ENCODE measurements at regions not wholly inside any gene's neighbourhood (a gene's known extent, or its start where the extent isn't known, plus 50 kb on each side); places are given as distances from the start of the nearest gene placed in this dataset.

GRCh38 chr6:40740518-40740917, 153.4 kb upstream of the LRFN2 start:
- no peaks in the 10 kb centered on the region for H4K20me1 ChIP-seq (ENCODE audit: insufficient read depth, low read length)
- no peaks in the 10 kb centered on the region for H3K79me2 ChIP-seq (ENCODE audit: insufficient read depth, low read length)
- no peak overlapping the region for H3K9ac ChIP-seq (ENCODE audit: low read length)
- TF ChIP-seq CTCF (IDR thresholded peaks at IDR 0.05; ENCODE audit: low read length), result no peak
- TF ChIP-seq EZH2 (IDR thresholded peaks at IDR 0.05; ENCODE audit: borderline replicate concordance, low read length), result no peak
- H3K36me3 ChIP-seq (ENCODE audit: insufficient read depth, low read length), result no peaks in the 10 kb centered on the region
- no peak overlapping the region for H3K4me2 ChIP-seq (ENCODE audit: low read length)
- no peak overlapping the region for H3K4me3 ChIP-seq (ENCODE audit: low read depth, low read length, poor library complexity, severe bottlenecking)
- no peaks in the 10 kb centered on the region for H3F3A ChIP-seq (ENCODE audit: insufficient read depth, low read length)
- no peak overlapping the region for H3K27ac ChIP-seq (ENCODE audit: low read depth, low read length, poor library complexity, severe bottlenecking)
- no peaks in the 10 kb centered on the region for H3K9me3 ChIP-seq (ENCODE audit: low read length)
- no peaks in the 10 kb centered on the region for H3K4me1 ChIP-seq (ENCODE audit: insufficient read depth, low read length, severe bottlenecking)
- no peaks in the 10 kb centered on the region for H3K27me3 ChIP-seq (ENCODE audit: insufficient read depth, low read length)
- H2AFZ ChIP-seq (ENCODE audit: low read length), result no peak overlapping the region
- H3K9me2 ChIP-seq (ENCODE audit: low read depth, low read length), result no peaks in the 10 kb centered on the region

- no peak overlapping the region for H3K4me2 ChIP-seq (ENCODE audit: low read length)
- TF ChIP-seq EZH2 (IDR thresholded peaks at IDR 0.05; ENCODE audit: borderline replicate concordance, low read length) (no peak), CTCF (IDR thresholded peaks at IDR 0.05; ENCODE audit: low read length) (no peak)
- no peaks in the 10 kb centered on the region for H3K36me3 ChIP-seq (ENCODE audit: insufficient read depth, low read length)
Observed at GRCh38 chr6:40738551-40739193, 151.5 kb upstream of the LRFN2 start.

GRCh38 chr6:40735521-40735920, 148.4 kb upstream of the LRFN2 start:
- H3K9me2 ChIP-seq (ENCODE audit: low read depth, low read length), result no peaks in the 10 kb centered on the region
- no peaks in the 10 kb centered on the region for H3K79me2 ChIP-seq (ENCODE audit: insufficient read depth, low read length)
- TF ChIP-seq EZH2 (IDR thresholded peaks at IDR 0.05; ENCODE audit: borderline replicate concordance, low read length), result no peak
- no peak for TF ChIP-seq CTCF (IDR thresholded peaks at IDR 0.05; ENCODE audit: low read length)
- H3K4me3 ChIP-seq (ENCODE audit: low read depth, low read length, poor library complexity, severe bottlenecking), result no peak overlapping the region
- H3K9ac ChIP-seq (ENCODE audit: low read length), result no peak overlapping the region
- H3K27me3 ChIP-seq (ENCODE audit: insufficient read depth, low read length), result no peaks in the 10 kb centered on the region
- H3K4me1 ChIP-seq (ENCODE audit: insufficient read depth, low read length, severe bottlenecking), result no peaks in the 10 kb centered on the region
- no peak overlapping the region for H2AFZ ChIP-seq (ENCODE audit: low read length)
- H3F3A ChIP-seq (ENCODE audit: insufficient read depth, low read length), result no peaks in the 10 kb centered on the region
- no peaks in the 10 kb centered on the region for H3K36me3 ChIP-seq (ENCODE audit: insufficient read depth, low read length)
- no peak overlapping the region for H3K27ac ChIP-seq (ENCODE audit: low read depth, low read length, poor library complexity, severe bottlenecking)
- H4K20me1 ChIP-seq (ENCODE audit: insufficient read depth, low read length), result no peaks in the 10 kb centered on the region
- H3K4me2 ChIP-seq (ENCODE audit: low read length), result no peak overlapping the region
- no peaks in the 10 kb centered on the region for H3K9me3 ChIP-seq (ENCODE audit: low read length)

More at GRCh38 chr6:40738551-40739193, 151.5 kb upstream of the LRFN2 start:
- Histone ChIP-seq H3K9me2 (ENCODE audit: low read depth, low read length) (no peaks in the 10 kb centered on the region), H3K9me3 (ENCODE audit: low read length) (no peaks in the 10 kb centered on the region), H3K27me3 (ENCODE audit: insufficient read depth, low read length) (no peaks in the 10 kb centered on the region), H3F3A (ENCODE audit: insufficient read depth, low read length) (no peaks in the 10 kb centered on the region), H3K9ac (ENCODE audit: low read length) (no peak overlapping the region), H3K4me1 (ENCODE audit: insufficient read depth, low read length, severe bottlenecking) (no peaks in the 10 kb centered on the region), H2AFZ (ENCODE audit: low read length) (no peak overlapping the region), H3K79me2 (ENCODE audit: insufficient read depth, low read length) (no peaks in the 10 kb centered on the region), H4K20me1 (ENCODE audit: insufficient read depth, low read length) (no peaks in the 10 kb centered on the region), H3K4me3 (ENCODE audit: low read depth, low read length, poor library complexity, severe bottlenecking) (no peak overlapping the region), H3K27ac (ENCODE audit: low read depth, low read length, poor library complexity, severe bottlenecking) (no peak overlapping the region)
